HFFc6 (cell line): ENCODE measurements at regions not wholly inside any gene's neighbourhood (a gene's known extent, or its start where the extent isn't known, plus 50 kb on each side); places are given as distances from the start of the nearest gene placed in this dataset.

Experiments used
- DNase-seq: peaks from one replicate; pipeline ENCODE4 v3.0.0-alpha.2; 2018
- H3K27ac Mint-ChIP-seq: 2 replicates; pipeline ENCODE4 v1.8.0; 2020; ENCODE audit warnings: mild to moderate bottlenecking, mixed read lengths
- H3K27me3 Mint-ChIP-seq: 2 replicates; pipeline ENCODE4 v1.8.0; 2021; ENCODE audit warnings: mild to moderate bottlenecking, moderate library complexity, mixed read lengths; ENCODE audit not compliant: insufficient read depth
- H3K36me3 Mint-ChIP-seq: 2 replicates; pipeline ENCODE4 v1.8.0; 2021; ENCODE audit warnings: low read depth, mixed read lengths
- H3K4me1 Mint-ChIP-seq: 2 replicates; pipeline ENCODE4 v1.8.0; 2020; ENCODE audit warnings: low read depth, mixed read lengths
- H3K4me3 Mint-ChIP-seq: 2 replicates; pipeline ENCODE4 v1.8.0; 2020; ENCODE audit warnings: mild to moderate bottlenecking, moderate library complexity, mixed read lengths
- H3K9me3 Mint-ChIP-seq: 2 replicates; pipeline ENCODE4 v1.8.0; 2020; ENCODE audit warnings: mild to moderate bottlenecking, mixed read lengths
- CTCF ChIP-seq: fragments of 200-600 bp; sonication (generic); IDR thresholded peaks from 2 replicates; pipeline ENCODE4 v1.5.0; 2021; ENCODE audit warnings: antibody characterized with exemption, mild to moderate bottlenecking

DNA sequence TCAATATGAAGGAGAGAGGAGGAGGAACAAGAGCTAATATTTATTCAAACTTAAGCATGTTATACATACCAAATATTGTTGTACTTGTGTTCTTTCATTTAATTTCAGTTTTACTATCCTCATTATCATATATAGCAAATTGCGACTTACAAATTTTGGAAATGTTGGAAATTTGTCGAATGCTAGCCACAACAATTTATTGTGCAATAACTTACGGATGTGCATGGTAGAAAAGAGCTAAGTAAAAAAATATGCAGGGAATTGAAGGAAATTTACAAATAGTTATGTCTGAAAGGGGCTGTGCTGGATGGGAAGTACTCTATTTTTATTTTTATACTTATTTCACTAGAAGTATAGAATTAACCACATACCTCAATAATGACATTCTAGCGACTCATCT lies 376.3 kb downstream of the PCDH20 start:
- no peak for DNase-seq
- Mint-ChIP-seq H3K36me3 (no peaks in the 10 kb centered on the region), H3K4me3 (no peak overlapping the region), H3K9me3 (peaks cover 36% of the 10 kb centered on the region), H3K27ac (no peak overlapping the region), H3K4me1 (no peaks in the 10 kb centered on the region), H3K27me3 (no peaks in the 10 kb centered on the region; the same call in 1 of the 2 replicates)
- TF ChIP-seq CTCF = no peak

GRCh38 chr13:61036715-61037114 lies 378.9 kb downstream of the PCDH20 start:
- Mint-ChIP-seq H3K4me3 (no peak overlapping the region), H3K4me1 (no peaks in the 10 kb centered on the region), H3K27me3 (no peaks in the 10 kb centered on the region; the same call in 1 of the 2 replicates), H3K27ac (no peak overlapping the region), H3K9me3 (peaks cover 31% of the 10 kb centered on the region), H3K36me3 (no peaks in the 10 kb centered on the region)
- no peak for TF ChIP-seq CTCF
- no peak for DNase-seq

DNA sequence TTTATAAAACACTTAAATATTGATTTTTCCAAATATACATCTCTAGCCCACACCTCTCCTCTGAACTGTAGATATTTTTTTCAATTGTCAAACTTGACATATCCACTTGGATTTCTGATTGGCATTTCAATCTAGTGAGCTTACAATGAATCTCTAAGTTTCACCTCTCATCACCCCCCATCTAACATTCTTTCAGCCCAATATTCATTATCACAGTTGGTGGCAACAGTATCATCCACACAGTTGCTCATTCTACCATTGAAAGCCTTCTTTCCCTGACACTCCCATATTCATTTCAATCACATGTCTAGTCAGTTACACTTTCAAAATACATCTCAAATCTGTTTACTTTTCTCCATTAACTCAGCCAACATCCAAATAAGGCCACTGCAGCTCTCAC lies 385.2 kb downstream of the PCDH20 start:
- Mint-ChIP-seq H3K27ac (no peak overlapping the region), H3K27me3 (no peaks in the 10 kb centered on the region), H3K4me1 (no peaks in the 10 kb centered on the region), H3K4me3 (no peak overlapping the region), H3K36me3 (no peaks in the 10 kb centered on the region), H3K9me3 (peaks cover 27% of the 10 kb centered on the region)
- no peak for TF ChIP-seq CTCF
- no peak for DNase-seq

DNA sequence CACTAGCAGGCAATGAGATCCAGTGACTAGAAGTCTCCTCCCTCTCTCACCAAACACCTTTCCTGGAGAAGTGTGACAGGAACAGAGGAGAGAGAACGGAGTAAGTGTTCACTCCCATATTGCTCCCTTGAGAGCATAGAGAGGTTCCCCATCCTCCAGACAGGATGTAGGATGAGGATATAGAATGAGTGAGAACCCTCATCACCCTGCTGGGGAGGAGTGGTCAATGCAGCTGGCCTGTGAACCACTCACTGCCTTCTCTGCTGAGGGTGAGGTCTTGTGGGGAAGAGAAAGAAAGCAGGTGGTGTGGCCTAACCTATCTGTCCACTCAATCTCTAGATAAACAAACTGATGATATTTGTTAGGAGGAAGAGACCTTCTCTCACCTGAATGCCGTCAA lies 386.6 kb downstream of the PCDH20 start:
- peaks cover 34% of the 10 kb centered on the region for H3K9me3 Mint-ChIP-seq
- H3K4me3 Mint-ChIP-seq = no peak overlapping the region
- no peak for DNase-seq
- H3K4me1 Mint-ChIP-seq = no peaks in the 10 kb centered on the region
- no peak overlapping the region for H3K27ac Mint-ChIP-seq
- no peaks in the 10 kb centered on the region for H3K36me3 Mint-ChIP-seq
- no peak for TF ChIP-seq CTCF
- H3K27me3 Mint-ChIP-seq = no peaks in the 10 kb centered on the region

DNA sequence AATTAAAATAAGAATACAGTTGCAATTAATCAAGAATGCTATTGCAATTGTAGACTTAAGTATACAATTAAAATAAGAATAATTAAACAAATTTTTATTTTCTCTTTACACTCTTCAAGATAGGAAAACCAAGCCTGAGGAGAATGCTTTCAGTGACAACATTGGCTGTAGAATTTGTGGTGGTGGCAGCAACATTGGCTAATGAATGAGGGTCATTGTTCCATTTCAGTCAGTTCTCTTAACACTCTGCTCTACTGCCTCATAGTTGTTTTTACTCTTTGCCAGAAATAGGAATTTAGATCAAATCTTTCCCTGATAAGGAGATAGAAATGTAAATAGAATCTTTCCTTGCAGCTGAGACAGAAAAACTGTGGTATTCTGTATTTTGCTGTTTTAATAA lies 391.6 kb downstream of the PCDH20 start:
- H3K4me3 Mint-ChIP-seq = no peak overlapping the region

More for the DNA sequence above, 391.6 kb downstream of the PCDH20 start:
- H3K4me1 Mint-ChIP-seq = no peaks in the 10 kb centered on the region
- no peak for TF ChIP-seq CTCF
- H3K9me3 Mint-ChIP-seq = peaks cover 29% of the 10 kb centered on the region
- H3K27me3 Mint-ChIP-seq = no peaks in the 10 kb centered on the region
- DNase-seq = no peak
- H3K27ac Mint-ChIP-seq = no peak overlapping the region
- no peaks in the 10 kb centered on the region for H3K36me3 Mint-ChIP-seq
